ENCODE measurements at regions not wholly inside any gene's neighbourhood (a gene's known extent, or its start where the extent isn't known, plus 50 kb on each side); places are given as distances from the start of the nearest gene placed in this dataset.

DNA sequence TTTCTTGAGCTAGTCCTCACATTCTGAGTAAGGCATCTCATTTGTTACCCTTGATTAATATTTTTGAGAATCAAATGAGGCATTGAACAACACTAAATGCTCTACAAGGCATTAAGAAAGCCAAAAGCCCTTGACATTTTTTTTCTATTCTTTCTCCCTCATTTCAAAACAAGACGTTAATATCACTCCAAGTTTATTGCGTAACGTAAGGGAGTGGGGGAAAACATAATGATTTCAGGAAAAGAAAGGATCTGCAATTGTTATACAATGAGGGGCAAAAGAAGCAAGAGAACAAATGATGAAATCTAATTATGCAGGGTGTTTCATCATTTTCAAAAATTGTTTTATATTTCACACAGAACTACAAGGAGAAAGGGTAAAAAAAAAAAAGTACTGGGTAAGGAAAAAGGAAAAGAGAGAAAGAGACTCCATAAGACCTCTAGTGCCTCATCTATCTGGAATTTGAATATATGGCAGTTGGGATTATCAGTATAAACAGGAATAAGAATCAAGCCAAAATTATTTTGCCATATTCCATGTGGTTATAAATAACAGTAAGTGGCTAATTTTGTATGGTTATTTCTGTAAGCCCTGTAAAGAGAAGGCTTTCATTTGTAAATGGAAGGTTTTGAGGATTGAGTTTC is 163.0 kb downstream of the ABCA8 start:
- no peak for DNase-seq (ENCODE audit: low read depth in 1 of 2, low spot score in 1 of 2)
- TF ChIP-seq JUND (IDR thresholded peaks at IDR 0.05; ENCODE audit: low read depth), result no peak
- in situ Hi-C loops (cut with HindIII; ENCODE audit: low pct_unique_long_range_greater_than_20kb, low sequenced_read_pairs), result no loop called here

GRCh38 chr17:68790931-68791330 is 164.3 kb downstream of the ABCA8 start:
- in situ Hi-C loops (cut with HindIII; ENCODE audit: low pct_unique_long_range_greater_than_20kb, low sequenced_read_pairs), result no loop called here
- DNase-seq (ENCODE audit: low read depth in 1 of 2, low spot score in 1 of 2), result no peak
- no peak for TF ChIP-seq JUND (IDR thresholded peaks at IDR 0.05; ENCODE audit: low read depth)

GRCh38 chr17:68790492-68790891 is 164.7 kb downstream of the ABCA8 start:
- in situ Hi-C loops (cut with HindIII; ENCODE audit: low pct_unique_long_range_greater_than_20kb, low sequenced_read_pairs), result no loop called here
- no peak for TF ChIP-seq JUND (IDR thresholded peaks at IDR 0.05; ENCODE audit: low read depth)
- DNase-seq (ENCODE audit: low read depth in 1 of 2, low spot score in 1 of 2), result no peak

DNA sequence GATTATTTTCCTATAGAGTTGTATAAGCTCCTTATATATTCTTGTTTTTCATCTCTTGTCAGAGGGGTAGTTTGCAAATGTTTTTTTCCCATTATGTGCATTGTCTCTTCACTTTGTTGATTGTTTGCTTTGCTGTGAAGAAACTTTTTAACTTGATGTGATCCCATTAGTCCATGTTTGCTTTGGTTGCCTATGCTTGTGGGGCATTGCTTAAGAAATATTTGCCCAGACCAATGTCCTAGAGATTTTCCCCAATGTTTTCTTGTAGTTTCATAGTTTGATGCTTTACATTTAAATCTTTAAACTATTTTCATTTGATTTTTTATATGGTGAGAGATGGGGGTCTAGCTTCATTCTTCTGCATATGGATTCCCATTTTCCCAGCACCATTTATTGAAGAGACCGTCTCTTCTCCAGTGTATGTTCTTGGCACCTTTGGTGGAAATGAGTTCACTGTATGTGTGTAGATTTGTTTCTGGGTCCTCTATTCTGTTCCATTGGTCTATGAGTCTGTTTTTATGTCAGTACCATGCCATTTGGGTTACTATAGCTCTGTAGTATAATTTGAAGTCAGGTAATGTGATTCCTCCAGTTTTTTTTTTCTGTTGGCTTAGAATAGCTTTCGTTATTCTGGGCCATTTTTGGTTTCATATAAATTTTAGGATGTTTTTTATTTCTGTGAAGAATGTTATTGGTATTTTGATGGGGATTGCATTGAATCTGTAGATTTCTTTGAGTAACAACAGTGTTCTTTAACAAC is 165.8 kb downstream of the ABCA8 start:
- in situ Hi-C loops (cut with HindIII; ENCODE audit: low pct_unique_long_range_greater_than_20kb, low sequenced_read_pairs), result no loop called here
- TF ChIP-seq JUND (IDR thresholded peaks at IDR 0.05; ENCODE audit: low read depth), result no peak
- no peak for DNase-seq (ENCODE audit: low read depth in 1 of 2, low spot score in 1 of 2)

DNA sequence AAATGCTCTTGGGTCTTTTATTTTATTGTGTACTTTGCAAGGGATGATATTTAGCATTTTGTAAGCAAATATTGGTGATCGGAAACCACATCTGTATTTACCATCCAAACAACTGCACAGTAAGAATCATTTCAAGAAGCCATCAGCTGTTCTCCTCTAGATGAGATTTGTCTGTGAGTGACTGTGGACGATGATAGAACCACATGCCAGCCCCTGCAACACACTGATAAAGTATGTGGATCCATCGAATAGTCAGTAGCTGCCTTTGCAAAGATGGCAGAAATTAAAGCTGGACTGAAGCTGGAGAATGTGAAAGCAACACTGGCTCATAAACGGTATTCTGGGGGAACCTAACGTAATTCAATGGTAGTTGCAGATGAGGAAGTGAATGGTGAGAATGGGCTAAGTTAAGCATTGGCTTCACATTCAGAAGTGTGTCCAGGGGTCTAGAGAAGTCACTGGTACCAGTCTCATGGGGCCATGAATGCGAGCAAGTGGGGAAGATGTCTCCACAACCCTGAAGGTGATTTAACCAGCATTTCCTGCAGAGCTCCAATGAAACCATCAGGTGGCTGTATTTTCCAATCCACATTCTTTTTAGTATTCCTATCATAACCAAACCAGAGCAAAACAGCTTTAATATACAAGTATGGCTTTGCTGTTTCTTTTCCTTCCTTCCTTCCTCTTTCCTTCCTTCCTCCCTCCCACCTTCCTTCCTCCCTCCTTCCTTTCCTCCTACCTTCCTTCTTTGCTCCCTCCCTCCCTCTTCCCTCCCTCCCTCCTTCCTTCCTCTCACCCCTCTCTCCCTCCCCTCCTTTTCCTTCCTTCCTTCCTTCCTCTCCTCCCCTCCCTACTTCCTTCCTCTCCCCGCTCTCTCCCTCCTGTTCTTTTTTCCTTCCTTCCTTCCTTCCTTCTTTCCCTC is 169.4 kb downstream of the ABCA8 start:
- in situ Hi-C loops (cut with HindIII; ENCODE audit: low pct_unique_long_range_greater_than_20kb, low sequenced_read_pairs), result no loop called here
- TF ChIP-seq JUND (IDR thresholded peaks at IDR 0.05; ENCODE audit: low read depth), result no peak
- DNase-seq (ENCODE audit: low read depth in 1 of 2, low spot score in 1 of 2), result no peak

DNA sequence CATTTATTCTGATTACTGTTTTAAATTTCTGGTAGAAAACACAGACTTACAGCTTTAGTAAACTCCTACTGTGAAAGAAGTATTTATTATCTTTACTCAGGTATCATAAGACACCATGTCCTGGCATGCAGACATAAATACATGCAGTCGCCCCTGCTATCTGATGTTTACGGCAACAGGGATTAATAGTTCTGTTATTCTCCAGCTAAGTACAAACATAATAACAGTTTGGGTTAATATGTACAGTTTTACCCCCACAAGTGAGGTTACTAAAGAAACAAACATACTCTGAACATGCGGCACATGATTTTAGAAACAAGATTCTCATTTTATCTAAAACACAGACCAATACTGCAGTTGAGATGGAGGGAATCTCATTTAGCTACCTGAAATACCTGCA is 170.8 kb downstream of the ABCA8 start:
- no peak for DNase-seq (ENCODE audit: low read depth in 1 of 2, low spot score in 1 of 2)
- in situ Hi-C loops (cut with HindIII; ENCODE audit: low pct_unique_long_range_greater_than_20kb, low sequenced_read_pairs), result no loop called here
- TF ChIP-seq JUND (IDR thresholded peaks at IDR 0.05; ENCODE audit: low read depth), result no peak

GRCh38 chr17:68783861-68784260 is 171.3 kb downstream of the ABCA8 start:
- no peak for DNase-seq (ENCODE audit: low read depth in 1 of 2, low spot score in 1 of 2)
- in situ Hi-C loops (cut with HindIII; ENCODE audit: low pct_unique_long_range_greater_than_20kb, low sequenced_read_pairs), result no loop called here
- TF ChIP-seq JUND (IDR thresholded peaks at IDR 0.05; ENCODE audit: low read depth), result no peak

DNA sequence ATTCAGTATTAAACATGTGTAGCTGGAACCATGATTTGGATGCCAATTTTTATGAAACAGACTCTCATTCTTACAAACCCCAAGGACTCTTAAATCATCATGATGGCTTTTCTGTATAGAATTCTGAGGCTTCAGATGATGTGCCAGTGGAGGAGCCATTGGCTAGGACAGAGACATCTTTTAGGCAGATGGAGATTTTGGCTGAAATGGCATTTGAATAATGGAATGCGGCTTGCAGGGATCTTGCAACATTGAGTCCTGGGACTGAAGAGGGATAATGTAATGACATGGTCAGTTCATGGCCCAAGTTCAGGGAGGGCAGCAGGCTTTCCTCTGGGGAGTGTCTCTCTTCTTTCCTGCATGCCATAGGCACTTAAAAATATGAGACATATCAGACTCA is 172.4 kb downstream of the ABCA8 start:
- DNase-seq (ENCODE audit: low read depth in 1 of 2, low spot score in 1 of 2), result no peak
- no peak for TF ChIP-seq JUND (IDR thresholded peaks at IDR 0.05; ENCODE audit: low read depth)
- in situ Hi-C loops (cut with HindIII; ENCODE audit: low pct_unique_long_range_greater_than_20kb, low sequenced_read_pairs), result no loop called here

DNA sequence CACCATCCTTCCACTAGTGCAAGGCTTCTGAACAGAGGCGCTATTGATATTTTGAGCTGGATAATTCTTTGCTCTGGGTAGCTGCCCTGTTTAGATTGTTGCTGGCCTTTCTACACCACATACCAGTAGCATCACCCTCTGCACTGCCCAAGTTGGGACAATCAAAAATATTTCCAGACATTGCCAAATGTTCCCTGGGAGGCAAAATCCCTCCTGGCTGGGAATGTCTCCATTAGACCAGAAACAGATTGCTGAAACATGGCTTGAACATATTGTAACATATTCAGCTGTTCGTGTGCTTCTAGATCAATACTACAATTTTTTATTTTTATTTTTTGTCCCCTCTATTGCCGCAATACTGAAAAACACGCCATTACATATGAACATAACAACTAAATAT is 174.6 kb downstream of the ABCA8 start:
- DNase-seq (ENCODE audit: low read depth in 1 of 2, low spot score in 1 of 2), result no peak
- in situ Hi-C loops (cut with HindIII; ENCODE audit: low pct_unique_long_range_greater_than_20kb, low sequenced_read_pairs), result no loop called here

GRCh38 chr17:68778726-68779125 is 176.5 kb downstream of the ABCA8 start:
- DNase-seq (ENCODE audit: low read depth in 1 of 2, low spot score in 1 of 2), result no peak
- in situ Hi-C loops (cut with HindIII; ENCODE audit: low pct_unique_long_range_greater_than_20kb, low sequenced_read_pairs), result no loop called here
- TF ChIP-seq JUND (IDR thresholded peaks at IDR 0.05; ENCODE audit: low read depth), result no peak

More for the DNA sequence above, 174.6 kb downstream of the ABCA8 start:
- no peak for TF ChIP-seq JUND (IDR thresholded peaks at IDR 0.05; ENCODE audit: low read depth)

- no peak for TF ChIP-seq JUND (IDR thresholded peaks at IDR 0.05; ENCODE audit: low read depth)
- in situ Hi-C loops (cut with HindIII; ENCODE audit: low pct_unique_long_range_greater_than_20kb, low sequenced_read_pairs), result no loop called here
- DNase-seq (ENCODE audit: low read depth in 1 of 2, low spot score in 1 of 2), result no peak
Observed at GRCh38 chr17:68777856-68778694, 176.9 kb upstream of the FAM20A start.

DNA sequence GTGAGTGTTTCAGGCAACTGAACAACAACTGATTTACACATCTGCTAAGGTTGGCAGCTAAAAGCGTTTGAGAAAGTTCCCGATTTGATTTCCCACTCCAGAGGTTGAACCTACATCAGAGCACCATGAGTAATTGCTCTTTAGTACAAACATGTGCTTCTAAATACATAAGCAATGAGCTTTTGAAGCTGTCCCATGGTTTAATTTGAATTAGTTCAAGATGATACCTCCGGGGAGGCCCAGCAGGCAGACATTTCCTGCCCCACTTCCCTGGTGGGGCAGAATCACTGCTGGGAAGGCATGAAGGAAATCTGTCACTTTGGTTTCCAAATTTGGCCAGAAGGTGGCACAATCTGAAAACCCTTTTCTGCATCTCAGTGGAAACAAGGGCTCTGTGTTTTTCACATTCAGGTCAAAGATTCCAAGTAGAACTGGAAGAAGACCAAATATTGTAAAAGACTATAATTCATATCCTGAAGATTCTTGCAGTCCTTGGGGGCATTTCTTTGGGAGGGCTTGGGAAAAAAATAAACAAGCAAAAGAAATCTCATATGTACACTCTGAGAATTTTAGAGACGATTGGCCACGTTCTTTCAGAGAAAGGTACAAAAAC is 176.2 kb upstream of the FAM20A start:
- peak; percentile 26 to 71 for DNase-seq (ENCODE audit: low read depth in 1 of 2, low spot score in 1 of 2)
- TF ChIP-seq JUND (IDR thresholded peaks at IDR 0.05; ENCODE audit: low read depth), result no peak
- in situ Hi-C loops (cut with HindIII; ENCODE audit: low pct_unique_long_range_greater_than_20kb, low sequenced_read_pairs), result no loop called here

Data from T47D (cell line).